Pons (tissue), 1 donor: ENCODE measurements at regions not wholly inside any gene's neighbourhood (a gene's known extent, or its start where the extent isn't known, plus 50 kb on each side); places are given as distances from the start of the nearest gene placed in this dataset.

Experiments
- DNase-seq: peaks from one replicate; pipeline ENCODE4 v3.0.0-alpha.2; 2016; ENCODE audit warnings: low spot score

GRCh38 chr6:4615891-4616290, 160.3 kb upstream of the CDYL start:
- DNase-seq: no peak

DNA sequence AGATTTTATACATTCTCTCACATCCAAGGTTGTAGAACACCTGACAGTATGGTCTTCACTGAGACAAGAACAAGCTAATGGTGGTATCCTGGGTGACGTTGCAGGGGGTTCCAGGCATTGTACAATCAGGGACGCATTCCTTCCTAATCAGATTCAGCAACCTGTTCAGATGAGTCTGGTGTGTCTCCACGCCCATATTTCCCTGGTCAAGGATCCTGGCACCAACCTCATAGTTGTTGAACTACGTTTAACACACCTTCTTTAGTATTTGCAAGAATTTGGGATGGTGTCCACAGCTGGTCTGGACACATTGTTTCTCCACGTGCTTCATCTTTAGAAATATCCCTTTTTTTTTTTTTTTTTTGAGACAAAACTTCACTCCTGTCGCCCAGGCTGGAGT, 161.0 kb upstream of the CDYL start:
- no peak for DNase-seq

- no peak for DNase-seq
These were observed 161.6 kb upstream of the CDYL start for GRCh38 chr6:4614637-4615036.

DNA sequence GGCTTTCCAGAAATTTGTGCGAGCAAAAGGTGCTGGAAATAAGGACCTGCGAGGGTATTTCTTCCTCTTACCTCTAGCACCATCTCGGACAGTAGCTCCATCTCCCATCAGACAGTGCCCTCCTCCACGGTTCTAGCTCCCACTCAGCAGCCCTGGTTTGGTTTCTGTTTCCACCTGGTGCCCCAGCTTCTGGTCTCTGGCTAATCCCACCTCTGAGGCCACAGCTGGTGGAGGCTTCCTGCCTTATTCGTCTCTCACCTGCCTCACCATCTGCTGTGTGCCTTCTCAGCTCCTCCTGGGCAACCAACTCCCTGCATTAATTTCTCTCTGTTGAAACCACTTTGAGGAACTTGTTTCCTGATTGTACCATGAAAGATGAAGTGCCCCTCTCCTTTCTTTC, 162.4 kb upstream of the CDYL start:
- DNase-seq: no peak

- no peak for DNase-seq
These were observed 162.8 kb upstream of the CDYL start for GRCh38 chr6:4613381-4613780.

DNA sequence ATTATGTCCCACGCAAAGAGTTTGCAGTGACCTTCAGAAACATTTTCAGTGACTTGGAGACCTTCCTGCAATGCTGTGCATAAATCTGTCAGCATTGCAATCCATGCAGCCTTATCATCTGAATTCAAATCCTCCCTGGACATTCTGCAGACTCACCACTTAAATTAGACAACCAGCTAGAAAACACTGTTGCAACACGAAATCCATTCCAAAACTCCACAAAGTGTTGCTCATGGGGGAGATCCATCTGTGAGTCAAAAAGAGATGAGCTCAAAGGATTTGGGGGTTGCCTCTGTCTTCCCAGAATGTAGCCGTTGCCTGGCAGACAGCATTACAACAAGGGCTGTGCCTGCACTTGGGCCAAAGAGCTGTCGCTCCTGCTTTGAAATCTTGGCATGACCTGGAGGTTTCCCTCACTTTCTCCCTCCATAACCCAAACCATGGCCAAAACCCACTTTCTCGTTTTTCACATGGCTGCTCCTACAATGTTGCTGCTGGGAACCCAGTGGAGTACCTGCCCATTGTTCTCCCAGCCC, 163.5 kb upstream of the CDYL start:
- DNase-seq: no peak

GRCh38 chr6:4611429-4612129, 164.6 kb upstream of the CDYL start:
- DNase-seq: no peak

DNA sequence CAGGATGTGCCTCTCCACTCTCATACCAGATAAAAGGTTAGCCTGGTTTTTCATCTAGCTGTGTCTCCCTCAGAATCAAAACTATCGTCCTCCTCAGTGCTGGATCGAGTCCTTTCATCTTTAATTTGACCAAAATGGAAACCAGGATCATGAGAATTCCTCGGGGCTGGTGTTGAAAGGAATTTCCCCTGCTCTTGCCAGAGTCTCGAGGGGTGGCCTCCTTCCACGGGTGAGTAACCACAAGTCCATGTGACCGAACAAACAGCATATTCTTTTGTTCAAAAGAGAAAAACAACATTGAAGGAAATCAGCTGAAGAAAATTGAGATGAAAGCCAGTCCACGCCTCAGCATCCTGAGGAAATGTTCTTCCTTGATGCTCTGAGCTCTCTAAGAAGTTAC, 165.9 kb upstream of the CDYL start:
- peak; percentile 11 for DNase-seq

- DNase-seq: peak; percentile 86
These were observed 167.7 kb upstream of the CDYL start for GRCh38 chr6:4608361-4609115.

DNA sequence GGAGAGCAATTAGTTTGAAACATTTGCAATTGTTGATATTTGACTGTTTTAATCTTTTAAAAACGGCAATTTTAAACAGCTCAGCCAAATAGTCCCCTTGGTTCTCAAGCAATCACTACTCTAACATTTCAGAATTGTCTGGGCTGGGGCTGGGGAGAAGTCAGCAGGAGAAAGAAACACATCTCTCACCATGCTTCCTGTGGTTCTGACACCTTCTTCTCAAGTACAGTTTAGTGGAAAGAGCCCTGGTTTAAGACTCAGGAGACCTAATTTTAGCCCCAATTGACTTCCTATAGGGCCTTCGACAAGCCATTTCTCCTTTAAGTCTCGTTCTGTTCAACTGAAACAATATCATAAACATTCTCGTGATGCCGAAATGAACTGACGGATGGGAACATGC, 168.4 kb upstream of the CDYL start:
- DNase-seq: peak; percentile 57

GRCh38 chr6:4606821-4607704, 169.1 kb upstream of the CDYL start:
- peak; percentile 66 for DNase-seq

- DNase-seq: no peak
These were observed 170.2 kb upstream of the CDYL start for GRCh38 chr6:4606016-4606415.

GRCh38 chr6:4603856-4604369, 172.3 kb upstream of the CDYL start:
- DNase-seq: no peak

GRCh38 chr6:4603291-4603690, 172.9 kb upstream of the CDYL start:
- DNase-seq: no peak

- no peak for DNase-seq
These were observed 176.3 kb upstream of the CDYL start for GRCh38 chr6:4599924-4600323.

- no peak for DNase-seq
These were observed 177.7 kb upstream of the CDYL start for GRCh38 chr6:4598384-4598995.

GRCh38 chr6:4593951-4594350, 182.3 kb upstream of the CDYL start:
- no peak for DNase-seq

DNA sequence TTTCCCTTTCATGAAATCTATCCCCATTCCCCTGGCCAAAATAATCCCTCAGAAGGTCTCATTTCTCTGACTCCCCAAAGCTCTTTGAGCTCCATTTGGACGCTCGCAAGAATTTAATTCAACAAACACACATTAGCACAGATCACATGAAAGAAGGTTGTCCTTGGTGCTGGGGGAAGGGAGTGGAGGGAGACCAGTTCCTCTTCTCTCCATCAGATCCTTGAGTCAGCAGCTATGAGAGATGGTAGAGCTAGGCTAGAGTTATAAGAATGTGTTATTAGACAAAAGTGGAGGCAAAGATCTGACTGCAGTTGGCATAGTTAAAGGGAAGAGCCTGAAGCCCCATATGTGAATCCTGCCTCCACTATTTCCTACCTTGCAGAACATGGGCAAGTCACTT, 184.2 kb upstream of the CDYL start:
- no peak for DNase-seq

DNA sequence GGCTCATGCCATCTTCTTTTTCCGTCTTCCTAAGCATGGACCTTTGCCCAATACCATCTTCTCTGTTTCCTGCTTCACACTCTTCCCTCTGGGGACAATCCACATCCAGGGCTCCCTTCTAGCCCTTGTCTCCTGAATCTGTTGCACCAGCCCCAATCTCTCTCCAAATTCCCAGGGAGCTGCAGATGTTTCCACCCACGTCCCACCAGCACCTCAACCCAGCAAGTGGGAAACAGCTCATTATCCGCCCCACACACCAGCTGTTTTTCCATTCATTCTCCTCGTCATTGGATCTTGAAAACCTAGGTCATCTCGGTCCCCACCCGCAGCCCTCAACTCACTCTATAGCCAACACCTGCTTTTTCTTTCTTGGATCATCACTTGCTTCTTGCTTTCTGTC, 185.0 kb upstream of the CDYL start:
- DNase-seq: no peak

- DNase-seq: no peak
These were observed 186.9 kb upstream of the CDYL start for GRCh38 chr6:4589295-4589694.

DNA sequence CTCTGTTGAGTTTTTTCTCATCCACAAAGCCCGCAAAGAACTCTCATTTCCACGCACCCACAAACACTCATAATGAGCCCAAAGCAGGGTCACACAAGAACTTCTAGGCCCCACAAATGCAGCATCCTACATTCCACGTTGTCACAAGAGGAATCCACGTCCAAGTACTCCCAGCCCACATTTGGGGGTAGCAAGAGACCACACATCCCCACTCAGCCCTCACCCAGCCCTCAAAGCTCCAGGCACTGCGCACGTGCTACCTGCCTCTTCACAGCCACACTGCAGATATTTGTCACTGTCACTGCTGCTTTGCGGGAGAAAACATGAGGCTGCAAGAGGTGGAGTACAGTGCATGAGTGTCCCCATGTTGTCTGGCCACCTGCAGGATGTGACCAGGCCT, 187.6 kb upstream of the CDYL start:
- no peak for DNase-seq

GRCh38 chr6:4588163-4588562, 188.0 kb upstream of the CDYL start:
- no peak for DNase-seq
